Esophagus squamous epithelium (tissue), 5 donors: ENCODE measurements at regions not wholly inside any gene's neighbourhood (a gene's known extent, or its start where the extent isn't known, plus 50 kb on each side); places are given as distances from the start of the nearest gene placed in this dataset.
A peak's percentile ranks its signal among the peaks of the same experiment; 100 is the strongest.

Experiments
- DNase-seq: peaks from one replicate; lab custom pipeline; 2025; lab: John Stamatoyannopoulos, UW
- H3K27ac ChIP-seq, 4 donors: fragments of 200-600 bp; sonication (generic); one replicate each; pipeline ENCODE4 v1.5.1; 2016 to 2019; ENCODE audit warnings: mild to moderate bottlenecking in 1 of 4
- H3K27me3 ChIP-seq, 4 donors: fragments of 200-600 bp; sonication (generic); 1 replicate in 3 of 4; 2 replicates in 1 of 4; pipeline versions ENCODE4 v1.5.1 to v1.6.0; 2017 to 2021; ENCODE audit warnings: antibody characterized with exemption in 1 of 4
- H3K36me3 ChIP-seq, 3 donors: fragments of 200-600 bp; sonication (generic); one replicate each; pipeline ENCODE4 v1.5.1; 2016 to 2019
- H3K4me1 ChIP-seq, 3 donors: fragments of 200-600 bp; sonication (generic); one replicate each; pipeline ENCODE4 v1.5.1; 2017 to 2019
- H3K4me3 ChIP-seq, 4 donors: fragments of 200-600 bp; sonication (generic); 1 replicate in 3 of 4; 2 replicates in 1 of 4; pipeline ENCODE4 v1.5.1; 2016 to 2019; ENCODE audit warnings: mild to moderate bottlenecking in 2 of 4, moderate library complexity in 1 of 4
- H3K9me3 ChIP-seq, 3 donors: fragments of 200-600 bp; sonication (generic); one replicate each; pipeline ENCODE4 v1.5.1; 2016 to 2019
- POLR2A ChIP-seq, 4 donors: fragments of 450-650 bp; IDR thresholded peaks; one replicate each; pipeline ENCODE4 v1.6.1; 2017; ENCODE audit warnings: antibody characterized with exemption in 4 of 4, mild to moderate bottlenecking in 4 of 4, moderate library complexity in 3 of 4
- WGBS, 2 donors: methylation state at CpG; one replicate each; pipeline ENCODE4 v1.1.5; 2018; 5-methylcytosine and 5-hydroxymethylcytosine counted together
- intact Hi-C: fragments of 100-400 bp; cut with DNase I; formaldehyde crosslinking; loops from one replicate; pipeline ENCODE4 v1.15.0; 2022
- TF ChIP-seq, protein P1 (sequence below), 6 experiments: fragments of 450-650 bp in 4 of 6; fragments of 200-600 bp in 2 of 6; sonication (generic) in 2 of 6; IDR thresholded peaks; one replicate each; pipeline ENCODE4 v1.5.1; 2016 to 2019; ENCODE audit warnings: antibody characterized with exemption in 6 of 6, mild to moderate bottlenecking in 4 of 6, moderate library complexity in 4 of 6
- donor health status: DM: yes; HTN: yes; CAD: no.

DNA sequence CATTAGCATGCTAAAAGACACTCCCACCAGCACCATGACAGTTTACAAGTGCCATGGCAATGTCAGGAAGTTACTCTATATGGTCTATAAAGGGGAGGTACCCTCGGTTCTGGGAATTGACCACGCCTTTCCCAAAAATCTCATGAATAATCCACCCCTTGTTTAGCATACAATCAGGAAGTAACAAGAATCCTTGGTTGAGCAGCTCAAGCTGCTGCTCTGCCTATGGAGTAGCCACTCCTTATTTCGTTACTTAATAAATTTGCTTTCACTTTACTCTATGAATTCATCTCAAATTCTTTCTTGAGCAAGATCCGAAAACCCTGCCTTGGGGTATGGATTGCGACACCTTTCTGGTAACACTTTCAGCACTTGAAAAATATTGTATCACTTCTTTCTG lies 243.0 kb downstream of the BMP2 start:
- no peak for DNase-seq
- H3K27me3 ChIP-seq, result no peaks in the 10 kb centered on the region
- no peaks in the 10 kb centered on the region for H3K9me3 ChIP-seq
- WGBS, 2 donors, result 32 to 36% methylated on average over 5 of the region's 5 CpGs
- no peak for TF ChIP-seq POLR2A (IDR thresholded peaks at IDR 0.05)
- TF ChIP-seq, protein P1, sequence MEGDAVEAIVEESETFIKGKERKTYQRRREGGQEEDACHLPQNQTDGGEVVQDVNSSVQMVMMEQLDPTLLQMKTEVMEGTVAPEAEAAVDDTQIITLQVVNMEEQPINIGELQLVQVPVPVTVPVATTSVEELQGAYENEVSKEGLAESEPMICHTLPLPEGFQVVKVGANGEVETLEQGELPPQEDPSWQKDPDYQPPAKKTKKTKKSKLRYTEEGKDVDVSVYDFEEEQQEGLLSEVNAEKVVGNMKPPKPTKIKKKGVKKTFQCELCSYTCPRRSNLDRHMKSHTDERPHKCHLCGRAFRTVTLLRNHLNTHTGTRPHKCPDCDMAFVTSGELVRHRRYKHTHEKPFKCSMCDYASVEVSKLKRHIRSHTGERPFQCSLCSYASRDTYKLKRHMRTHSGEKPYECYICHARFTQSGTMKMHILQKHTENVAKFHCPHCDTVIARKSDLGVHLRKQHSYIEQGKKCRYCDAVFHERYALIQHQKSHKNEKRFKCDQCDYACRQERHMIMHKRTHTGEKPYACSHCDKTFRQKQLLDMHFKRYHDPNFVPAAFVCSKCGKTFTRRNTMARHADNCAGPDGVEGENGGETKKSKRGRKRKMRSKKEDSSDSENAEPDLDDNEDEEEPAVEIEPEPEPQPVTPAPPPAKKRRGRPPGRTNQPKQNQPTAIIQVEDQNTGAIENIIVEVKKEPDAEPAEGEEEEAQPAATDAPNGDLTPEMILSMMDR (IDR thresholded peaks at IDR 0.05), result no peak
- peak overlapping the region in 1 of 4 donors; percentile 13 for H3K4me3 ChIP-seq
- peaks cover 0 to 8% (median 0%) of the 10 kb centered on the region in 3 donors for H3K4me1 ChIP-seq
- no peaks in the 10 kb centered on the region for H3K36me3 ChIP-seq
- H3K27ac ChIP-seq, result peak overlapping the region; percentile 24 to 65 (median 61)
- intact Hi-C loops, result no loop called here

DNA sequence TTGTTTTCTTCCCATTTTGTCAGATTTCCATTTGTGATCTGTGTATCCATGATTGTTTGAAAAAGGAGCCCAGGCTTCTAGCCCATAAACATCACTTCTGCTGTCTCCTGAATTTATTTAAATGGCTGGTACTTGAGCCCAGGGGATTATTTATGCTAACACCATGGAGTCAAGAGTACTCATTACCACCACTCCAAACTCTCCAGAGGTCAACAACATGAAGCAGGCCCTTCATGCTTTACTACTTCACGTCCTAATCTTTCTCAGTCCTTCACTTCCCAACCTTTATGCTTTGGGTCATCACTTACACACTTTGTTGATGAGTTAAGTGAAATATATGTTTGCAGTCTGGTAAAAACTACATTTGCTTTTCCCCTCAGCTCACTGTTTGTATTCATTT lies 247.8 kb downstream of the BMP2 start:
- DNase-seq, result no peak
- intact Hi-C loops, result no loop called here
- H3K4me3 ChIP-seq, result no peak overlapping the region
- H3K27me3 ChIP-seq, result no peaks in the 10 kb centered on the region
- 56 to 58% methylated on average over 1 of the region's 1 CpG for WGBS, 2 donors
- no peak overlapping the region for H3K27ac ChIP-seq
- no peaks in the 10 kb centered on the region for H3K9me3 ChIP-seq
- peaks cover 0 to 8% (median 0%) of the 10 kb centered on the region in 3 donors for H3K4me1 ChIP-seq
- no peak for TF ChIP-seq POLR2A (IDR thresholded peaks at IDR 0.05)
- TF ChIP-seq, protein P1 (IDR thresholded peaks at IDR 0.05), result no peak
- H3K36me3 ChIP-seq, result no peaks in the 10 kb centered on the region

DNA sequence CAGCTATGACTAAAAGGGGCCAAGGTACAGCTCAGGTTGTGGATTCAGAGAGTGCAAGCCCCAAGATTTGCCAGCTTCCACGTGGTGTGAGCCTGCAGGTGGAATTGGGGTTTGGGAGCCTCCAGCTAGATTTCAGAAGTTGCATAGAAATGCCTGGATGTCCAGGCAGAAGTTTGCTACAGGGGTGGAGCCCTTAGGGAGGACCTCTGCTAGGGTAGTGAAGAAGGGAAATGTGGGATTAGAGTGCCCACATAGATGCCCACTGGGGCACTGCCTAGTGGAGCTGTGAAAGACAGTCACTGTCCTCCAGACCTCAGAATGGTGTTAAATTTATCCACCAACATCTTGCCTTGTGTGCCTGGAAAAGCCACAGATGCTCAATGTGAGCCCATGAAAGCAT lies 255.1 kb downstream of the BMP2 start:
- intact Hi-C loops, result no loop called here
- DNase-seq, result no peak
- no peak overlapping the region for H3K27ac ChIP-seq
- H3K9me3 ChIP-seq, result peaks cover 0 to 6% (median 4%) of the 10 kb centered on the region in 3 donors
- TF ChIP-seq POLR2A (IDR thresholded peaks at IDR 0.05), result no peak
- TF ChIP-seq, protein P1 (IDR thresholded peaks at IDR 0.05), result no peak
- H3K36me3 ChIP-seq, result no peaks in the 10 kb centered on the region
- H3K27me3 ChIP-seq, result no peaks in the 10 kb centered on the region
- 38 to 50% methylated on average over 1 of the region's 1 CpG for whole genome bisulfite sequencing, 2 donors
- H3K4me1 ChIP-seq, result no peaks in the 10 kb centered on the region
- H3K4me3 ChIP-seq, result no peak overlapping the region

DNA sequence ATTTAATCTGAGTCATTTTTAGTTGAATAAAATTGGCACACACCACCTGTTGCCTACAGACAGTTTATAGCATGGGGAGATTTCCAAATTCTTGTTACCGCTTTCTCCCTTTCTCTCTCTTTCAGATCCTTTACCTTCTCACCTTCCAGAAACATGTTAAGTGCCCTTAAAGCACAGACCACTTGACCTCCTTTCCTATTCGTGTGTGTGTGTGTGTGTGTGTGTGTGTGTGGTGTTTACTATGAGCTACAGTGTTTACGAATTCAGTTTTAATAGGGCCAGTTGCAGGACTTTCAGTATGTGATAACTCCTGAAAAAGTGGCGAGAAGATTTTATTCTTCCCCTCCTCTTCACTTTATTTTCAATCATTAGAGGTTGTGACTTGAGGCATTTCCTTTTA lies 258.1 kb downstream of the BMP2 start:
- no peak for DNase-seq
- H3K4me3 ChIP-seq, result no peak overlapping the region
- no peaks in the 10 kb centered on the region for H3K4me1 ChIP-seq
- no peaks in the 10 kb centered on the region for H3K36me3 ChIP-seq
- no peak overlapping the region for H3K27ac ChIP-seq
- H3K27me3 ChIP-seq, result no peaks in the 10 kb centered on the region
- 43 to 45% methylated on average over 4 of the region's 4 CpGs for WGBS, 2 donors
- no peak for TF ChIP-seq POLR2A (IDR thresholded peaks at IDR 0.05)
- TF ChIP-seq, protein P1 (IDR thresholded peaks at IDR 0.05), result no peak
- intact Hi-C loops, result no loop called here
- peaks cover 0 to 6% (median 4%) of the 10 kb centered on the region in 3 donors for H3K9me3 ChIP-seq

DNA sequence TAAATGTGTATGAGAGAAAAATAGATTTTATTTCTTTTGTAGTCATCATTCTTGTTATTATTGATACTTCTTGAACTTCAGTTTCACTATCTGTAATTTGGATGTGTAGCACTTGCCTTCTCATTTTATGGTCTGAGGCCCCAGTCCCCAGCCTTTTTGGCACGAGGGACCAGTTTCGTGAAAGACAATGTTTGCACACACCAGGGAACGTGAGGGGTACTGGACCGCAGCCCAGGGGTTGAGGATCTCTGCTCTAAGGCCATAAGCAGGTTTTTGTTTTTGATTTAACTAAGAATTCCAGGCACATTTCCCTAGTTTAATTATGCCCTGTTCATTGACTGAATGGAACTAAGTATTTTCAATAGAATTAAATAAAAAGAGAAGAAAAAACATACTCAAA lies 261.5 kb downstream of the BMP2 start:
- no peak overlapping the region for H3K4me3 ChIP-seq
- no peaks in the 10 kb centered on the region for H3K4me1 ChIP-seq
- intact Hi-C loops, result no loop called here
- DNase-seq, result no peak
- 67 to 70% methylated on average over 4 of the region's 4 CpGs for WGBS, 2 donors
- no peaks in the 10 kb centered on the region for H3K36me3 ChIP-seq
- no peaks in the 10 kb centered on the region for H3K27me3 ChIP-seq
- H3K9me3 ChIP-seq, result no peaks in the 10 kb centered on the region
- no peak overlapping the region for H3K27ac ChIP-seq
- TF ChIP-seq POLR2A (IDR thresholded peaks at IDR 0.05), result no peak
- TF ChIP-seq, protein P1 (IDR thresholded peaks at IDR 0.05), result no peak
